H7 (cell line): ENCODE measurements at regions not wholly inside any gene's neighbourhood (a gene's known extent, or its start where the extent isn't known, plus 50 kb on each side); places are given as distances from the start of the nearest gene placed in this dataset.

Experiments
- DNase-seq: peaks from one replicate; pipeline ENCODE4 v3.0.0; 2012
- H3K27me3 ChIP-seq: 2 replicates; pipeline ENCODE4 v1.6.0; 2011; ENCODE audit warnings: mild to moderate bottlenecking, low read length; ENCODE audit not compliant: control insufficient read depth, insufficient read depth
- H3K36me3 ChIP-seq: replicated peaks from 2 replicates; pipeline ENCODE4 v1.5.1; 2011; ENCODE audit warnings: low read length; ENCODE audit not compliant: control insufficient read depth, insufficient read depth
- H3K4me3 ChIP-seq: 2 replicates; pipeline ENCODE4 v1.5.1; 2011; ENCODE audit warnings: low read depth, mild to moderate bottlenecking, control low read depth, low read length, moderate library complexity; ENCODE audit not compliant: insufficient read depth

DNA sequence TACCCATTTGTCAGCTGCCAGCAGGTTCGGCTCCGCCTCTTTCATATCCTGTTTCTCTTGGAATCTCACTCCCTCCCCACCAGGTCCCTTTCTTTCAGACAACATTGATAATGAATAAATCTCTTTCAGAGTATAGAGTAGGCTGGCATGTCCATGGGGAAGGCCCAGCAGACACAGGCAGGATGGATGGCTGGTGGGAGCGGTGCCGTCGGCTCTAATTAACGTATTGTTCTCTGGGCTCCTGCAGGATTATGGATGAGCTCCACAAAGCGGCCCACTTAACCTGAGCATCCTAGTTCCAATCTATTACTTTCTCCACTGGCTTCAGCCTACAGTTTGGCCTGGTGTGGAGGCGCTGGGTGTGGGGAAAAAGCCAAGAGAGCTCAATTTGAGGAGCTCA lies 588.0 kb downstream of the BUD13 start:
- no peak overlapping the region for H3K4me3 ChIP-seq
- no peaks in the 10 kb centered on the region for H3K27me3 ChIP-seq
- H3K36me3 ChIP-seq, result no peaks in the 10 kb centered on the region
- no peak for DNase-seq

DNA sequence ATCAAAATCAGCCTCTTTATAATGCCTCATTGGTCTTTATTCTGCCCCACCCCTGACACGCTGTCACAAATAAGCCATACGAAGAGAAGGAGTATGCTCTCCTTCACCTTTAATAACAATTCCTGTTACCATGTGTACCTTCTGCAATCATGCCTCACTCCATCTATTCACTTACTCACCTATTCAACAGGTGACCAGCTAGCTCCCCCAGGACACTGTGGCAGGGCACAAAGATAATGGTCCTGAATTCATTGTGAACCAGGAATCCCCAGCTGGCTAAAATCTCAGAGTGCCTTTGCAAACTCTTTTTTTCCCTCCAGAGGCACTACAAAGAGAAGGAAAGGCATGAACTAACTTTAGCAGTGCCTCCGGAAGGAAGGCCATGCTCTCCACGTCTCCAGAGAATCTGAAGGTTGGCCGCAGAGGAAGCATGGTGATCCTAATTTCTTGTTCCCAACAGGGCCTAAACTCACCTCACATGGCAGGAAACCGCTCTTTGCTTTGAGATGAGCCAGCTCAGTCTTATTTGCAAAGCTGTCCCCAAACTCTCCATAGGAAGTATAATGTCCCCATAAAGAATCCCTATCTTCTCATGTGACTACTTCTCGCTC lies 590.3 kb downstream of the BUD13 start:
- no peak overlapping the region for H3K4me3 ChIP-seq
- H3K36me3 ChIP-seq, result no peaks in the 10 kb centered on the region
- DNase-seq, result no peak
- no peaks in the 10 kb centered on the region for H3K27me3 ChIP-seq

DNA sequence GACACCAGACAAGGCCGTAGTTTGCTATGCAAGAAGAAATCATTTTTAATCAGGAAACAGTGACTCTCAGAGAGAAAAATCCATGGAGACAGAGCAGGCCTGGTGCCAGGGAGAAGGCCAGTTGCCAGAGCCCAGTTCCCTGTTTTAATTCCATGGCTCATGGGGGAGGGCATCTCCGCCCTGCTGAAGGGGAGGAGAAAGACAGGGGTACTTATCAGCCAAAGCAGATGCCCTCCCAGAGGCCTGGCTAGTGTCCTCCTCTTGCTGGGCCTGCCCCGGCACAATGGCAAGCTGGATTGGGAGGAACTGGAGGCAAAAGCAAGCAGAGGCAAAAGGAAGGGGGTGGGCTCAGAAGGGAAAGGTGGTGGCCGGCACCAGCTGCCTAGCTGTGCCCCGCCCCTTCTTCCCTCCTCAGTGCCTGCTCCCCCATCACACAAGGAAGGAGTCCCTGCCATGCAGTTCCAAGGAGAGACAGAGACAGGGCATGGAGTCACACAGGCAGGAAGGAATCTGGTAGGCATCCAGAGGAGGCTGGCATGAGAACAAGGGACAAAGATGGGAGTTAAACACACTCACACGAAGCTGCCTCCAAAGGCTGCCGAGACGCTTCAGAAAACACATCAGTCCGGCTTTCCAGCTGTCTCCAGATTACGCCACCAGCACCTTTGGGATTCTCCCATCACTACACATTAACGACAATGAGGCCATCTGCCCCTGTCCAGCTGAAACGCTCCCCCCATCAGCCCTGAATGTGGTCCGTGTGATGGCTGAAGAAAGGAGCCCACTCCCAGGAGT lies 591.8 kb downstream of the BUD13 start:
- no peaks in the 10 kb centered on the region for H3K36me3 ChIP-seq
- no peak for DNase-seq
- H3K4me3 ChIP-seq, result no peak overlapping the region

DNA sequence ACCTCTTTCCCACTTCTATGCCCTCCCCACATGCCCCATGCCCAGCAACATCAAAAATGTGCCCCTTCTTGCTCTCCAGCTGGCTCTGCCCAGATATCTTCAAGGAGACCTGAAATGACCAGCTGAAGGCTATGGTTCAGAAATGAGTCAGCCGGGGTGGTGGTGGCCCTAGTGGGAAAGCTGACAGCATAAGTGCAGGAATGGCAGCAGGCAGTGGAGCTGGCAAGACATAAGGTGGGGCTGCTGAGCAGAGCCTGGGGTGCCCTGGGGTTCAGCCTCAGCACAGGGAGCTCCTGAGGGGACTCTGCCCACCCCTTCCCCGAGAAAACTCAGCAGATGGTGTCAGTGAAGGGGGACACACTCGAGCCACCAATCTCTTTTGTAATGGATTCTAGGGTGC lies 593.4 kb downstream of the BUD13 start:
- no peak overlapping the region for H3K4me3 ChIP-seq
- no peaks in the 10 kb centered on the region for H3K27me3 ChIP-seq
- no peaks in the 10 kb centered on the region for H3K36me3 ChIP-seq
- no peak for DNase-seq

More for the DNA sequence above, 591.8 kb downstream of the BUD13 start:
- H3K27me3 ChIP-seq, result no peaks in the 10 kb centered on the region

DNA sequence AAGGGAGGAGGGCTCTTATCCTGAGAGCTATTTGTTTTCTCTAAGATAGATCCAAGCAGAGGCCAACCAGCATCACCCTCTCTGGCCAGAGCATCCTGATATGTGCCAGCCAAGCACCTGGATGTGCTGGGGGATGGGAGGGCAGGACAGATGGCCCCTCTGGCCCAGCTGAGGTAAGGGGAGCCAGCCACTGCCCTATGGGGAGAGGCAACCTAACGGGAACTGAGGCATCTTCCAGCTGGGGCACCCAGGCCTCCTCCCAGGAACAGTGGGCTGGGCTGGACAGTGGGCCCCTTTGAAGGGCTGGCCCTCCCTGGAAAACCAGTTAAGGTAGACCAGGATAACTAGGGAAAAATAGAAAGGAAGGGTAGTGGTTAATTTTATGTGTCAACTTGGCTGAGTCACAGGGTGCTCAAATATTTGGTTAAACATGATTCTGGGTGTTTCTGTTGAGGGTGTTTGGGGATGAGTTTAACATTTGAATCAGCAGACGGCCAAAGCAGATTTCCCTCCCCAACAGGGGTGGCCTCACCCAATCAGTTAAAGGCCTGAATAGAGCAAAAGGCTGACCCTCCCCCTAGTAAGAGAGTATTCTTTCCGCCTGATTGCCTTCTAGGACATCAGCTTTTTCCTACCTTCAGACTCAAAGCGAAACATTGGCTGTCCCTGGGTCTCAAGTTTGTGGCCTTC lies 595.1 kb downstream of the BUD13 start:
- DNase-seq, result no peak
- no peaks in the 10 kb centered on the region for H3K27me3 ChIP-seq
- H3K36me3 ChIP-seq, result no peaks in the 10 kb centered on the region
- no peak overlapping the region for H3K4me3 ChIP-seq

DNA sequence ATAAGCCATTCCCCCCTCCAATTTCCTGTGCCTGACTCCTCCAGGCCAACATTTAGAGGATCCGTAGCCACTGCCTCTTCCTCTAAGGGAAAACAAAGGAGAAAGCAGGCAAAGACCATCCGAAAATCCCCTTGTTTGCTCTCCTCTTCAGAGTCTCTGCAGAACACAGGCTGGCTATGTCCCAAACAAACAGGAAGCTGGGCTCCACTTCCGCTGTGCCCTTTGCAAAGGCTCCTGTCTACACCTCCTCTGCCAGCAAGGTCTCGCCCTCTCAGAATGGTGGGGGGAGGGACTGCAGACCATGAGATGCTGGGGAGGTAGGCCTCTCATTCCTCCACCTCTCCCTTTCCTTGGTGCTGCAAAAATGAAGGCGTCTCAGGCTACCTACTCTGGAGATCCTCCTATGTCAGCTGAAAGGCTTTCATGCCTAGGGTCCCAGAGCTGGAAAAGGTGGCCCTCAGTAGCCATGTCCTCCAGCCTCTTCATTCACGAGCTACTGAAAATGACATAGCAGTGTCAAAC lies 596.2 kb downstream of the BUD13 start:
- DNase-seq, result no peak
- no peaks in the 10 kb centered on the region for H3K27me3 ChIP-seq
- H3K36me3 ChIP-seq, result no peaks in the 10 kb centered on the region
- no peak overlapping the region for H3K4me3 ChIP-seq

DNA sequence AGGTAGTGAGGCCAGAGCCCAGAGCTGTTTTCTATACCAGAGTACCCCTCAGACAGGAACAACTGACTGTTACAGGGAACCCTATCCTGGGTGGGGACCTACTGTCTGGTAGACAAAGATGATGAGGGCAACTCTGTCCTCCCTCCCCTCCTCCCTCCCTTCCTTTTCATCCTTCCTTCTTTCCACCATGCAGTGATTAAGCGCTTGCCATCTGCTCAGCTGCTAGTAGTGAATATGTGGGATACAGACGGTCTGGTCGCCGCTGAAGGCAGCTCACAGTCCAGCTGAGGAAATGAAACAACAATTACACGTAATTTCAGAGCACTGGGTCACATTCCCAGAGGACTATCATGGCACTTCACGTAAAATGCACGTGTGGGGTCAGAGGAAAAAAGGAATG lies 597.1 kb downstream of the BUD13 start:
- no peak overlapping the region for H3K4me3 ChIP-seq
- H3K36me3 ChIP-seq, result no peaks in the 10 kb centered on the region
- no peak for DNase-seq
- H3K27me3 ChIP-seq, result no peaks in the 10 kb centered on the region

DNA sequence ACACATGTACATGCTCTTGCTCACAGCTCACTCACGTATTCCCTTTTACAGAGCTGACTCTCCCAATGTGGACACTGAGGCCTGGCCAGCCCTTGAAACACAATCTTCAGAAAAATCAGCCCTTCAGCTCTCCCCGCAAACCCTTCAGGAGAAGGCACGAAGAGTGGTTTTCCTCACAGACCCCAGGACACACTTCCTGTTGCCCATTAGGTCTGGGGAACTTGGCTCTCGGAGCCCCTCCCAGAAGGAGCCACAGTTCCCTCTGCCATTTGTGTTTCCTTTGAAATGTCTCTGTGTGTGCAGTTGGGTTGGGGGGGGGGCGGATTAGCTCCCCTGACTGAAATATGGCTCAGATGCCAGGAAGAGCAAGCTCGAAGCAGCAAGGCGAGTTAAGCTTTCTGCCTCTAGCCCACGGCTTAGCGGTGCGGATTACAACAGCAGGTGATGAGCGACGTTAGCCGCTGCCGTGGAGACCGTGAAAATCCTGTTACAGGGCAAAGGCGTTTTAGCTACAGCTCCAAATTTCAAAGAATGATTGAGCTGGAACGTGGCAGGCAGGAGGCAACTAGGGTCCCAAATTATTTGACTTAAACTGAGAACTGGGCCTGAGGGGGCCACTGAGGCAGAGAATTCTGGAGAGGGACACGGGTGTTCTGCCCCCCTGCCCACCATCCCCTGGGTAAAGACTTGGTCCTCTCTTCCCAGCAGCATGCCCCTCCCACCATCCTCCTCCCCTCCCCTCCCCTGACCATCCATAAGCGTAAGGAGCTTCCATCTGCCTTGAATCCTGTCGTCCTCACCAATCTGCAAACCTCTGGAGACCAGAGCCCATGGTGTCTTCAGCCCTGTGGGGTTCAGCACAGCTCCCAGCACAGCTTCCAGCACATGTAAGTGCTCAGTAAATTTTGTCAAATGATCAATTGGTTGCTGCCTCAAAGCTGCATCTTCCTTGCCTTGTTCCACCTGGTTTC lies 598.6 kb downstream of the BUD13 start:
- peak; percentile 59 for DNase-seq
- Histone ChIP-seq H3K36me3 (no peaks in the 10 kb centered on the region), H3K4me3 (no peak overlapping the region), H3K27me3 (no peaks in the 10 kb centered on the region)

DNA sequence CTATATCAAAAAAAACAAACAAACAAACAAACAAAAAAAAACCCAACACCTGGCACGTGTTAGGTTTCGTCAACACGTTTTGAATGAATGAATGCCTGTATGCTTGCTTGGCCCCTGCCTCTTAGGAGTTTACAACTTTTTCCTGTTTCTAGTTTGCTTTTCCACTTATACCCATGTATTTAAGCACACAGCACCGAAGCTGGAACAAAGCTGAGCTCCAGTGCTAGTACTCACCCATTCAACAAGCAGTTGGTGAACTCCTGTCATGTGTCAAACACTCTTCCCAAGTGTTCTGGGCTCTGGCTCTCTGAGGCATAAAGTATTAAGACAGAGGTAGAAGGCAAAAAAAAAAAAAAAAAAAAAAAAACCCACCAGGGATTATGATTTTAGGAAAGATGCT lies 599.3 kb downstream of the BUD13 start:
- no peak for DNase-seq
- Histone ChIP-seq H3K4me3 (no peak overlapping the region), H3K36me3 (no peaks in the 10 kb centered on the region), H3K27me3 (no peaks in the 10 kb centered on the region)

DNA sequence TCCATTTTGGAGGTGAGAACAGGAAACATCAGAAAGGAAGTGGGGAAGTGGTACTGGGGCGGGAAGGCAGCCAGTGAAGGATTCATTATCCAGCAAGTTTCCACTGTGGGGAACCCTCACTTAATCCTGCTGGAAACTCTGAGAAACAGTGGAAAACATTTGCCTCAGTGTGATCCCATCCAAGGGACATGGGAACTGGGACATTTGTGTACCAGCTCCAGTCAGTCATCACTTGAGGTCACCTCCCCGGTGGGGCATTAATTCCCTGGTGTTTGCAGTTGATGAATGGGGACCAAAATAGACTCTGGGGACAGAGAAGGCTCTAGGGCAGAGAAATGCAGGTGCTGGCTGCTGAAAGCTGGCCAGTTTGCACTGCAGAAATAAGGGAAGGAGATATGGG lies 599.9 kb downstream of the BUD13 start:
- H3K36me3 ChIP-seq, result no peaks in the 10 kb centered on the region
- no peak overlapping the region for H3K4me3 ChIP-seq
- DNase-seq, result no peak
- H3K27me3 ChIP-seq, result no peaks in the 10 kb centered on the region

DNA sequence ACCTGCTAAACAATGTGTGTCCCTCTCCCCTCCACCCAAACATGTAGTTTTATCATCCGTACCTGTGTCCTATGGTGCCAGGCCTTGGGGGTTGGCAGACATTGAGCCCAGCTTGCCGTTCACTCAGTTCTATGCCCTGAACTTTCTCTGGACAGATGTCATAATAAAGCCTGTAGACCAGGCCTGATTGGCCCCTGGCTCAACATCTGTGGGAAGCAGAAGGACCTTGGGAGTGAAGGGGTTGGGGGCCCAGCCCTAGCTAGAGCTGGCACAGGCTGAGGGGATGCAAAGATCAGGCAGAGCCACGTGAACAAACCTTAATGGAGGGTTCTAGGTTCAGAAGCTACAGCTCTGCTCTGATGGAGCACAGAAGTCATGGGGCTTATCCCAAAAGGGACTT lies 600.6 kb downstream of the BUD13 start:
- Histone ChIP-seq H3K36me3 (no peaks in the 10 kb centered on the region), H3K27me3 (no peaks in the 10 kb centered on the region), H3K4me3 (no peak overlapping the region)
- no peak for DNase-seq

DNA sequence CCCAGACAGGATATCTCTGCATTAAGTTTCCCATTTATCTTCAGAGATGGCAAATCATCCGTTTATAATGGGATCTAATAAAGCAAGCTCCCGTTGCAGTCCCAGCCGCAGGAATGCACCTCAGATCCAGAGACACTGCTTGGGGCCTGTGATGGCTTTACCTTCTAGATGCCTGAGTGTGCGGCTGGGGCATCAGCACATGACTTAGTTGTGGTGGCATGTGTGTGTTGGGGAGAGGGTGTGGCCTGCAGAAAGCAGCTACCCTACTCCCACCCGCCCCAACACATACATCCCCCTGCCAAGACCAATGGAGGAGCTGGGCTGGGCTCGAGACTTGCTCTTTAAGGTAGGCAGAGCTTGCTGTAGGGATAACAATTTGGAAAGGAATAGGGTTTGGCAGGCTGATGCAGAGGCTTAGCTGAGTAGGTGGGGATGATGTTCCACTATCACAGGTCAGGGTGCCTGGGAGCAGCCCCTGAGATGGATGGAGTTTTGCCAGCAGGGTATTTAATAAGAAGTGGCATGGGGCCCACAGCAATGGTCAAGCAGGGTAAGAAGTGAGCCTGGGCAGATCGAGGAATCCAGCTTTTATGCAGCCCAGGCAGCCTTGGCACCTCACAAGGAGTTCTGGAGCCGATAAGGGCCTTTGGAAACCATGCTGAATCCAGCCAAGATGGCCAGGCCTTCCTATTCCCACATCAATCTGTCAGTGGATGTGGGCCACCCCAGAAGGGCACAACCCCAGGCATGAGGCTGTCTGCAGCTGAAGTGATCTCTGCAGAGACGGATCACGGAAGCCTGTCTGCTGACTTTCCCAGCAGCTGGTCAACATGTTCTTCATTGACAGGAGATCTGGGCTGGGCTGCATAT lies 601.3 kb downstream of the BUD13 start:
- peak; percentile 1 for DNase-seq
- H3K36me3 ChIP-seq, result no peaks in the 10 kb centered on the region
- no peak overlapping the region for H3K4me3 ChIP-seq
- H3K27me3 ChIP-seq, result no peaks in the 10 kb centered on the region

DNA sequence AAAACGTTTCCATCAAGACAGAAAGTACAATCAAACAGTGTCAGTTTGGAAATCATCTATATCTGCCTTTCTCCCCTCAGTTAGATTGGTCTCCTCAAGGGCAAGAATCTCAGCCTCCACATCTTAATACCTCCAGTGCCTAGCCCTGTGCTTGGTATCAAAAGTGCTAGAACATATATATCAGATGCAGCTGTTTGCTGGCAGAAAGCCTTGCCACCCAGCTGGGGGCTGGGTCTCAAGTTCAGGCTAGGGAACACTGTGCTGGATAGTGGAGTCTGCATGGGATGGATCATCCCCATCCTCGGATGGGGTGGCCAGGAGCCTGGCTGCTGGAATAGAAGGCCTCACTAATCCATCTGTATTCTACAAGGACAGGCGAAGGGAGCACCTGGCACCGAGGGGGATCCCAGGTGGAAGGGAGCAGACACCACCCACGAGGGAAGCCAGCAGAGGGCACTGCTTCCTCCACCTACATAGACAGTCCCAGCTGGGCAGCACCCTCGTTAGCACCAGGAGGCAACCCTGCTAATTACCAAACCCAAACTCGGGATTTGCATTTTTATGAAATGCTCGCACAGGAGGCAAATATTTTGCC lies 602.2 kb downstream of the BUD13 start:
- H3K27me3 ChIP-seq, result no peaks in the 10 kb centered on the region
- peak; percentile 67 for DNase-seq
- no peak overlapping the region for H3K4me3 ChIP-seq
- no peaks in the 10 kb centered on the region for H3K36me3 ChIP-seq
